GM12878 (cell line): ENCODE measurements at regions not wholly inside any gene's neighbourhood (a gene's known extent, or its start where the extent isn't known, plus 50 kb on each side); places are given as distances from the start of the nearest gene placed in this dataset.
"Not testable (repeated sequence)": the region's sequence is repeated elsewhere in the genome, so short reads cannot be mapped to it uniquely, and the experiment has no call there.

Experiments used
- BACH1 ChIP-seq: fragments of 450-650 bp; IDR thresholded peaks from 2 replicates; pipeline ENCODE4 v1.6.1; 2017; ENCODE audit warnings: mild to moderate bottlenecking, borderline replicate concordance
- BHLHE40 ChIP-seq, 2 experiments: fragments of 450-650 bp in 1 of 2; IDR thresholded peaks; 2 replicates each; pipeline ENCODE4 v1.6.1; 2011 to 2017; ENCODE audit warnings: low read depth in 2 of 2, borderline replicate concordance in 1 of 2, improper control_type of control experiment in 1 of 2, low read length in 1 of 2, mild to moderate bottlenecking in 1 of 2
- BMI1 ChIP-seq: fragments of 450-650 bp; IDR thresholded peaks from 2 replicates; pipeline ENCODE4 v1.6.1; 2016; ENCODE audit warnings: mild to moderate bottlenecking, moderate library complexity, borderline replicate concordance
- CHD2 ChIP-seq: IDR thresholded peaks from 2 replicates; pipeline ENCODE4 v1.6.1; 2011; ENCODE audit warnings: low read depth, low read length, improper control_type of control experiment, borderline replicate concordance
- CTCF ChIP-seq, 3 experiments: IDR thresholded peaks in 2 of 3; conservative IDR thresholded peaks in 1 of 3; 2 replicates each; pipeline ENCODE4 v1.5.1; 2011; ENCODE audit warnings: low read depth in 3 of 3, low read length in 3 of 3, mild to moderate bottlenecking in 3 of 3, control low read depth in 2 of 3, moderate library complexity in 2 of 3, inconsistent platforms in 1 of 3, mixed read lengths in 1 of 3; ENCODE audit not compliant: control insufficient read depth in 2 of 3, insufficient read depth in 1 of 3; ENCODE audit errors: extremely low read depth in 1 of 3
- RB1 ChIP-seq: fragments of 450-650 bp; formaldehyde crosslinking; IDR thresholded peaks from 2 replicates; pipeline ENCODE4 v1.6.1; 2017; ENCODE audit warnings: mild to moderate bottlenecking, borderline replicate concordance
- TARDBP ChIP-seq: IDR thresholded peaks from 2 replicates; pipeline ENCODE4 v1.6.1; 2016; ENCODE audit warnings: borderline replicate concordance
- ZNF622 ChIP-seq: fragments of 450-650 bp; IDR thresholded peaks from 2 replicates; pipeline ENCODE4 v1.6.1; 2017; ENCODE audit warnings: mild to moderate bottlenecking, inconsistent platforms
- TF ChIP-seq, protein P1 (sequence below): IDR thresholded peaks from 2 replicates; pipeline ENCODE4 v1.6.1; 2012; ENCODE audit warnings: low read depth, low read length, improper control_type of control experiment

DNA sequence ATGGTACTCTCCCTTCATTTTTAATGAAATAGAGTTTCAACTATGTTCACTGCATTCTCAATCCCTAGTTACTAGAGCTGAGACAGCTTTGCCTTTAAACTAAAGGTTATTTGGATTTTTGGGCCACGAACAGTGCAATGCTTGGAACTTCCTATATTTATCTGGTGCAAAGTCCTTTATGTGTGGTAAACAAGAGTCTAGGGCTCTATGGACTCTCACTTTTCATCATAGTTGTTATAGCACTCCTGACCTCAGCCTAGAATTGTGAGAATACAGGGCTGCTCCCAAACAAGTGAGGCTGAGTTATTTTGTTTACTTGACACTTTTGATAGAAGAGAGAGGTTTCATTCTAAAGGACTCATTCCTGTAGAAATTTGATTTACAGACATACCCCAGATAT is 144.9 kb upstream of the POMZP3 start:
- not testable (repeated sequence) for TF ChIP-seq CHD2; BMI1; BACH1; CTCF (IDR thresholded peaks at IDR 0.05 in 2 of 3, conservative IDR thresholded peaks at IDR 0.05 in 1 of 3; ENCODE audit: control insufficient read depth in 2 of 3, extremely low read depth in 1 of 3, insufficient read depth in 1 of 3, low read depth in 3 of 3, low read length in 3 of 3); TARDBP; ZNF622; RB1; BHLHE40 (IDR thresholded peaks at IDR 0.05; ENCODE audit: borderline replicate concordance in 1 of 2, low read depth in 2 of 2, low read length in 1 of 2)
- TF ChIP-seq, protein P1, sequence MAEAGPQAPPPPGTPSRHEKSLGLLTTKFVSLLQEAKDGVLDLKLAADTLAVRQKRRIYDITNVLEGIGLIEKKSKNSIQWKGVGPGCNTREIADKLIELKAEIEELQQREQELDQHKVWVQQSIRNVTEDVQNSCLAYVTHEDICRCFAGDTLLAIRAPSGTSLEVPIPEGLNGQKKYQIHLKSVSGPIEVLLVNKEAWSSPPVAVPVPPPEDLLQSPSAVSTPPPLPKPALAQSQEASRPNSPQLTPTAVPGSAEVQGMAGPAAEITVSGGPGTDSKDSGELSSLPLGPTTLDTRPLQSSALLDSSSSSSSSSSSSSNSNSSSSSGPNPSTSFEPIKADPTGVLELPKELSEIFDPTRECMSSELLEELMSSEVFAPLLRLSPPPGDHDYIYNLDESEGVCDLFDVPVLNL = not testable (repeated sequence)
